ENCODE measurements at regions not wholly inside any gene's neighbourhood (a gene's known extent, or its start where the extent isn't known, plus 50 kb on each side); places are given as distances from the start of the nearest gene placed in this dataset.
A peak's percentile ranks its signal among the peaks of the same experiment; 100 is the strongest.

DNA sequence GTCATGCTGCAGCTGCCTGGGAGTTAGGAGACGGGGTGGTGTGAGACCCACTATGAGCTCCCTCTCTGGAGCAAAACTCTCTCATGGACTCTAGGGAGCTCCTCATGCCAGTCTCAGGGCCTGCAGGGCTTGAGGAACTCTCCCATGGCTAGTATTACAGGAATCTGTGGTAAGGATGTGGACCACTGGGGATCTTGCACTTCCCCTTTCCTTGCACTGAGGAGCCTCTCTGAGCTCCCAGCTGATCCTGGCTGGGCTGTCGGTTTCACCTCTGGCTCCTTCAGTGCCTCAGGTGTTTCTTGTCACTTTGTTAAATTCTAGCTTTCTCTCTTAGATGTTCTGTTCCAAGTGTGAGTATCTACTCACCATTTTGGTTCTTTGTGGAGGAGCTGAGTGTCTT, 71.6 kb upstream of the IMMP2L start:
- 43 to 79% (median 73%) methylated on average over 2 of the region's 2 CpGs for WGBS, 5 donors
- intact Hi-C loops (cut with DNase I; ENCODE audit: low total_unique reads), result no loop called here

DNA sequence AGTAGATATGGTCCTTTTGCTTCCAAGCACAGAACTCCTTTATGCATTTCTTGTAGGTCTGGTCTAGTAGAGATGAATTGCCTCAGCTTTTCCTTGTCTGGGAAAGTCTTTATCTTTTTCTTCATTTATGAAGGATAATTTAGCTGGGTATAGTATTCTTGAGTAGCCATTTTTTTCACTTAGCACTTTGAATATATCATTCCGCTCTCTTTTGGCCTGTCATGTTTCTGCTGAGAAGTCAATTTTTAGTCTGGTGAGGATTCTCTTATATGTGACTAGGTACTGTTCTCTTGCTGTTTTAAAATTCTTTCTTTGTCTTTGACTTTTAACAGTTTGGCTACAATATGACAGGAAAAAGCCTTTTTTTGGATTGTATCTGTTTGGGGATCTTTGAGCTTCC, 68.6 kb upstream of the IMMP2L start:
- no peak for DNase-seq
- WGBS, 5 donors, result 93 to 100% (median 97%) methylated on average over 1 of the region's 1 CpG
- no peaks in the 10 kb centered on the region for H3K36me3 ChIP-seq
- H3K4me1 ChIP-seq, result no peaks in the 10 kb centered on the region
- no peak overlapping the region for H3K4me3 ChIP-seq
- TF ChIP-seq POLR2A (IDR thresholded peaks at IDR 0.05) (no peak), POLR2AphosphoS5 (IDR thresholded peaks at IDR 0.05) (no peak), EP300 (IDR thresholded peaks at IDR 0.05) (no peak)
- TF ChIP-seq, protein P1, sequence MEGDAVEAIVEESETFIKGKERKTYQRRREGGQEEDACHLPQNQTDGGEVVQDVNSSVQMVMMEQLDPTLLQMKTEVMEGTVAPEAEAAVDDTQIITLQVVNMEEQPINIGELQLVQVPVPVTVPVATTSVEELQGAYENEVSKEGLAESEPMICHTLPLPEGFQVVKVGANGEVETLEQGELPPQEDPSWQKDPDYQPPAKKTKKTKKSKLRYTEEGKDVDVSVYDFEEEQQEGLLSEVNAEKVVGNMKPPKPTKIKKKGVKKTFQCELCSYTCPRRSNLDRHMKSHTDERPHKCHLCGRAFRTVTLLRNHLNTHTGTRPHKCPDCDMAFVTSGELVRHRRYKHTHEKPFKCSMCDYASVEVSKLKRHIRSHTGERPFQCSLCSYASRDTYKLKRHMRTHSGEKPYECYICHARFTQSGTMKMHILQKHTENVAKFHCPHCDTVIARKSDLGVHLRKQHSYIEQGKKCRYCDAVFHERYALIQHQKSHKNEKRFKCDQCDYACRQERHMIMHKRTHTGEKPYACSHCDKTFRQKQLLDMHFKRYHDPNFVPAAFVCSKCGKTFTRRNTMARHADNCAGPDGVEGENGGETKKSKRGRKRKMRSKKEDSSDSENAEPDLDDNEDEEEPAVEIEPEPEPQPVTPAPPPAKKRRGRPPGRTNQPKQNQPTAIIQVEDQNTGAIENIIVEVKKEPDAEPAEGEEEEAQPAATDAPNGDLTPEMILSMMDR (IDR thresholded peaks at IDR 0.05), result no peak
- H3K27ac ChIP-seq, result no peak overlapping the region
- intact Hi-C loops (cut with DNase I; ENCODE audit: low total_unique reads), result no loop called here
- H3K27me3 ChIP-seq, result no peaks in the 10 kb centered on the region
- H3K9me3 ChIP-seq, result peaks cover 0 to 31% (median 16%) of the 10 kb centered on the region in 4 donors

More for the DNA sequence above, 71.6 kb upstream of the IMMP2L start:
- H3K27me3 ChIP-seq, result no peaks in the 10 kb centered on the region
- H3K9me3 ChIP-seq, result peaks cover 0 to 31% (median 16%) of the 10 kb centered on the region in 4 donors
- H3K4me1 ChIP-seq, result no peaks in the 10 kb centered on the region
- no peaks in the 10 kb centered on the region for H3K36me3 ChIP-seq
- no peak for DNase-seq
- H3K27ac ChIP-seq, result no peak overlapping the region
- TF ChIP-seq POLR2A (IDR thresholded peaks at IDR 0.05) (no peak), POLR2AphosphoS5 (IDR thresholded peaks at IDR 0.05) (no peak), EP300 (IDR thresholded peaks at IDR 0.05) (no peak)
- TF ChIP-seq, protein P1 (IDR thresholded peaks at IDR 0.05), result no peak
- no peak overlapping the region for H3K4me3 ChIP-seq

DNA sequence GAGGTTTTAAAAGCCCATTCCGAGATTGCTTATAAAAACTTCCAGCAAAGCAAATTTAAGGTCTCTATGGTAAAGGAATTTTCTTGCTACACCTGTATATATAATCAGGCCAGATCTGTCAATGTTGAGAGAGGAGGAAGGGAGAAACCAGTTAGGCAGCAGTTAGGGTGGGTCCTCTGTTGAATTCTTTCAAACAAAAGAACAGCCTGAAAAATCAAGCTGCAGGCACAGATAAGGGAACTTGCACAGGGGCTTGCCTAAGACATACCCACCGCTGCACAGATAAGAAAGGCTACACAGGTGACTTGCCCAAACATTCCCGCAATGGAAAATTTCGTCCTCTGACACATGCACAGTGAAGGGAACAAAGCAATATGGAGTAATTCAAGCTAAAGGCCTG, 59.8 kb upstream of the IMMP2L start:
- H3K27ac ChIP-seq, result no peak overlapping the region
- TF ChIP-seq POLR2A (IDR thresholded peaks at IDR 0.05) (no peak), POLR2AphosphoS5 (IDR thresholded peaks at IDR 0.05) (peak in 1 of 3 donors; percentile 5)
- 33 to 57% (median 43%) methylated on average over 4 of the region's 4 CpGs for WGBS, 5 donors
- no peak overlapping the region for H3K4me3 ChIP-seq
- H3K4me1 ChIP-seq, result no peaks in the 10 kb centered on the region
- intact Hi-C loops (cut with DNase I; ENCODE audit: low total_unique reads), result no loop called here
- H3K36me3 ChIP-seq, result no peaks in the 10 kb centered on the region
- DNase-seq, result no peak
- no peaks in the 10 kb centered on the region for H3K9me3 ChIP-seq
- H3K27me3 ChIP-seq, result no peaks in the 10 kb centered on the region
